Coronary artery (tissue), 2 donors: ENCODE measurements at regions not wholly inside any gene's neighbourhood (a gene's known extent, or its start where the extent isn't known, plus 50 kb on each side); places are given as distances from the start of the nearest gene placed in this dataset.

Source experiments
- DNase-seq: peaks from one replicate; pipeline ENCODE4 v3.0.0-alpha.2; 2017; ENCODE audit warnings: low spot score
- H3K27ac ChIP-seq, 2 donors: fragments of 200-600 bp; sonication (generic); one replicate each; pipeline ENCODE4 v1.5.1; 2016 to 2019
- H3K4me3 ChIP-seq: fragments of 200-600 bp; sonication (generic); 2 replicates; pipeline ENCODE4 v1.5.1; 2016; ENCODE audit warnings: mild to moderate bottlenecking, moderate library complexity
- TF ChIP-seq, protein P1 (sequence below): fragments of 200-600 bp; sonication (generic); IDR thresholded peaks from one replicate; pipeline ENCODE4 v1.5.1; 2019; ENCODE audit warnings: antibody characterized with exemption

DNA sequence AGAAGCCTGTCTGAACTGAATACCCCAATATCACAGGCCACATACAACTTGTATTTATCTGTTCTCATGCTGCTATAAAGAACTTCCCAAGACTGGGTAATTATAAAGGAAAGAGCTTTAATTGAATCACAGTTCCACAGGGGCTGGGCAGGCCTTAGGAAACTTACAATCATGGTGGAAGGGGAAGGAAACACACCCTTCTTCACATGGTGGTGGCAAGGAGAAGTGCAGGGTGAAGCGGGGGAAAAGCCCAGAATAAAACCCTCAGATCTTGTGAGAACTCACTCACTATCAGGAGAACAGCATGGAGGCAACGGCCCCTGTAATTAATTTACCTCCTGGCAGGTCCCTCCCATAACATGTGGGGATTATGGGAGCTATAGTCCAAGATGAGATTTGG is 50.3 kb upstream of the FNDC1 start:
- TF ChIP-seq, protein P1, sequence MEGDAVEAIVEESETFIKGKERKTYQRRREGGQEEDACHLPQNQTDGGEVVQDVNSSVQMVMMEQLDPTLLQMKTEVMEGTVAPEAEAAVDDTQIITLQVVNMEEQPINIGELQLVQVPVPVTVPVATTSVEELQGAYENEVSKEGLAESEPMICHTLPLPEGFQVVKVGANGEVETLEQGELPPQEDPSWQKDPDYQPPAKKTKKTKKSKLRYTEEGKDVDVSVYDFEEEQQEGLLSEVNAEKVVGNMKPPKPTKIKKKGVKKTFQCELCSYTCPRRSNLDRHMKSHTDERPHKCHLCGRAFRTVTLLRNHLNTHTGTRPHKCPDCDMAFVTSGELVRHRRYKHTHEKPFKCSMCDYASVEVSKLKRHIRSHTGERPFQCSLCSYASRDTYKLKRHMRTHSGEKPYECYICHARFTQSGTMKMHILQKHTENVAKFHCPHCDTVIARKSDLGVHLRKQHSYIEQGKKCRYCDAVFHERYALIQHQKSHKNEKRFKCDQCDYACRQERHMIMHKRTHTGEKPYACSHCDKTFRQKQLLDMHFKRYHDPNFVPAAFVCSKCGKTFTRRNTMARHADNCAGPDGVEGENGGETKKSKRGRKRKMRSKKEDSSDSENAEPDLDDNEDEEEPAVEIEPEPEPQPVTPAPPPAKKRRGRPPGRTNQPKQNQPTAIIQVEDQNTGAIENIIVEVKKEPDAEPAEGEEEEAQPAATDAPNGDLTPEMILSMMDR, result no peak
- Histone ChIP-seq H3K4me3 (no peak overlapping the region), H3K27ac (no peak overlapping the region)
- no peak for DNase-seq

DNA sequence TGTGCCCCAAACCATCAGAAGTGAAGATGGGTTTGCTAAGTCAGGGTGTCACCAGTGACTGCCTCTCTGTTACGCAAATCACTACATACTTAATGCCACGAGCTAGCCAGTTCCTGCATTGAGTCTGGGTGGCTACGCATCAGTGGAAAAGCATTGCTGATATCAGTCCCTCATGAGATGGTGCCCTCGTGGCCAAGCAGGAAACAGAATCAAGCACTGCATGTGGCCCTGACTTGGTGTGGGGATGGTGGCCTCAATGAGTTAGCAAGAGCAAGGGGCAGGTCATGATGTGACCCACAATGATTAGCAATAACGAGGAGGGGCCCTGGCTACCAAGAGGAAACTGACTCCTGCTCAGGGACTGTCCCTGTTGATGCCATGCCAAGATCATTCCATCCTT is 51.6 kb upstream of the FNDC1 start:
- no peak overlapping the region for H3K4me3 ChIP-seq
- DNase-seq, result no peak
- TF ChIP-seq, protein P1, result no peak
- H3K27ac ChIP-seq, result peak overlapping the region in 1 of 2 donors; percentile 60

DNA sequence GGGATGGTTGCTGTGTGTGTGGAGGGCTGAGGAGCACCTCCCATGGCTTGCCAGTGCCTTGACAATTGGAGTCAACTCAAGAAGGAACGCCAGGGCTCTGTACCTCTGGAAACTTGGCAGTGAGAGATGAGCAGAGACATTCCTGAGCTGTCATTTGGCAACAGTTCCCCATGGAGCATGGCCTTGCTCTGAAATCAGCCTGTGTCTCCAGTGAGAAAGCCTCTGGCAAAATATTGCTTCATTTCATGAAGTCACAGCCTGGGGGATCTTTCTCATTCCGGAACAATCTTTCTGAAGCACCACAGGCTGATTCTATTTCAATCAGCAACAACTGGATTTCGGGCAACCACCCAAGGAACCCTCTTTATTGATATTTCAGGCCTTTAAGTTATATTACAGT is 52.2 kb upstream of the FNDC1 start:
- DNase-seq, result no peak
- H3K27ac ChIP-seq, result peak overlapping the region in 1 of 2 donors; percentile 60
- TF ChIP-seq, protein P1, result no peak
- no peak overlapping the region for H3K4me3 ChIP-seq

DNA sequence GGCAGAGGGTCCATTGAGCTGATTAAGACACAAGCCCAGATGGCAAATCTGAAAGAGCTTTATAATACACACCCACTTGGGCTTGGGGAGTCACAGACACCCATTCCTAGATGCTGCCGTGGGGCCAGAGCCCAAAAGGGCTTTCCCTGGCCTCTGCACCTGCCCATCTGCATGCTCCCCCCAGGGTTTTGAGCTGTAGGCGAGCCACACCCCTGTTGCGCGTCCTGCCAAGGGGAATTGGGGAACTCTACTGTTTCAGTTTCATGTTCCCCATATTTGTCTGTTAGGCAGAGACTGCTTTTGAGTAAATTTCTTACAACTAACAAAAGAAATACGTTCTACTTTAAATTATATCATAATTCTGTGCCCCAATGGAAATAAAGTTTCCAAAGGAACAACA is 52.9 kb upstream of the FNDC1 start:
- Histone ChIP-seq H3K27ac (peak overlapping the region; percentile 14 to 60), H3K4me3 (no peak overlapping the region)
- no peak for DNase-seq
- TF ChIP-seq, protein P1, result no peak

DNA sequence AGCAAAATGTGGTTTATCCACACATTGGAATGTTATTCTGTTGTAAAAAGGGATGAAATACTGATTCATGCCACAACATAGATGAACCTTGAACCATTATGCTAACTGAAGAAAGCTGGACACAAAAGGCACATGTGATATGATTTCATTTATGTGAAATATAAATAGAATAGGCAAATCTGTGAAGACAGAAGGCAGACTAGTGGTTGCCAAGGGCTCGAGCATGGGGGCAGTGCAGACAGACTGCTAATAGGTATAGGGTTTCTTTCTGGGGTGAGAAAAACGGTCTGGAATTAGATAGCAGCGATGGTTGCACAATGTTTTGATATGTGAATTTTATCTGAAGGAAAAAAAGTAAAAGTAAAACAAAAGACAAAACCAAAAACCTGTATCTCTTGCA is 54.6 kb upstream of the FNDC1 start:
- DNase-seq, result no peak
- no peak overlapping the region for H3K4me3 ChIP-seq
- TF ChIP-seq, protein P1, result no peak
- H3K27ac ChIP-seq, result no peak overlapping the region

DNA sequence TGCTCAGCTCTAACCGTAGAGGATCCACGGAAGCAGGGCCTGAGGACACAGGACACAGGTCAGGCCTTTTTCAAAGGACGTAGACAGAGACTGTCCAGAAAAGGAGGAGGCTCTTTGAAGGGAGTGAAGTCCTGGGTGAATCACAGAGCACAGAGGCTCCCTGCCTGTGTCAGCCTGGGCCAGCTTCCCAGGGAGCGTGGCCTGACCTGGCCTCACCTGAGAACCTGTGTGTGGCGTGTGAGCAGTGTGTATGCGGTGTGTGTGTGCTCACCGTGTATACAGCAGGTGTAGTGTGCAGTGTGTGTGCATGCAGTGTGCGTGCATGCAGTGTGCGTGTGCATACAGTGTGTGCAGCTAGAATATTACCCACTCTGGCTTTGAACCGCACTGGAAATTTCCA is 56.0 kb upstream of the FNDC1 start:
- no peak for DNase-seq
- TF ChIP-seq, protein P1, result no peak
- no peak overlapping the region for H3K4me3 ChIP-seq
- no peak overlapping the region for H3K27ac ChIP-seq

DNA sequence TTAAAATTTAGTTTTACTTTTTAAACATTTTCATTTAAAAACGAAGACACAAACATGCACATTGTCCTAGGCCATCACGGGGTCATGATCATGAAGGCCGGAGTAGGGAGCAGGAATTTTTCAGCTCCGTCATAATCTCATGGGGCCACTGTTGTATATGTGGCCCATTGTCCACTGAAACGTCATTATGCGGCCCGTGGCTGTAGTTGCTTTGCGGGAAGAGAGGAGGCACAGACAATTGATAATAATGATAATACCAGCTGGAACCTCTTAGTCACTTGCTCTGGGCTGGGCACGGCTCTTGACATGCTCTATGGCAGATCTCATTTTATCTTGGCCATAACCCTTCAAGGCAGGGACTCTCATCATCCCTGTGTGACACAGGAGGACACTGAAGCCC is 56.5 kb upstream of the FNDC1 start:
- Histone ChIP-seq H3K27ac (no peak overlapping the region), H3K4me3 (no peak overlapping the region)
- TF ChIP-seq, protein P1, result no peak
- no peak for DNase-seq
